ENCODE measurements at regions not wholly inside any gene's neighbourhood (a gene's known extent, or its start where the extent isn't known, plus 50 kb on each side); places are given as distances from the start of the nearest gene placed in this dataset.

DNA sequence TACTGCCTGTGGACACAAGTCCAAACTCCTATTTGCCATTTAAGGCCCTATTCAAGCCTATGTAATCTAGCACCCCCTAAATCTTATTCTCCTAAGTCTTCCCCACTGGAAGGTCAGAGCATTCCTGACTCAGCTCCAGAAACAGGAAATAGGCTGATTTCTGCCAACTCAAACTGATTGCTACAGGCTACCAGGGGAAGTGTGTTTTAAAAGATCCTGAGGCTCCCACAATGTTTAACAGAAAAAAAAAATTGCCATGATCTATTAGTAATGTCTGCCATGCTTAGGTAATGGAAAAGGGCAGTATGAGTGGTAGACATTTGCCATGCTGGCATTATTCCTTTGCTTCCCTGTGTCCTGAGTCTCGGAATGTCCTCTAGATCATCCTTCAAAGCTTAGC, 65.8 kb upstream of the BRINP1 start:
- in situ Hi-C loops (cut with HindIII; ENCODE audit: low sequenced_read_pairs), result no loop called here

- in situ Hi-C loops (cut with HindIII; ENCODE audit: low sequenced_read_pairs), result no loop called here
Measured at GRCh38 chr9:119432428-119432827, 63.2 kb upstream of the BRINP1 start.

DNA sequence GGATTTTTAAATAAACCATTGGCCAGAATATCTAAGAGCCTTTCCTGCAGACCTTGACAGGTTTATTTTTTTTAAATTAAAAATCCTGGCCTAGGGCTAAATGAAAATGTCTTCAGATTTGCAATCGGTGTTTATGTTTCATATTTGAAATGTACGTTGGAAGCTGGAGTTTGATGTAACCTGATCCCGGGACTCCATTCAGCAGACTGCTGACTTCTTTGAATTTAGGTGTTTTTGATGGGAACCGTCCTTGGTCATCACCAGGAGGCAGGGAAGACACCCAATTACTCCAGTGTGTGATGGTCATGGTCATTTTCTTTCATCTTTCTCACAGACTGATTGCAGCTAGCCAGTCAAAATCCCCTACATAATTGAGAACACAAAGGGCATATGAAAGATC, 60.1 kb upstream of the BRINP1 start:
- in situ Hi-C loops (cut with HindIII; ENCODE audit: low sequenced_read_pairs), result no loop called here

DNA sequence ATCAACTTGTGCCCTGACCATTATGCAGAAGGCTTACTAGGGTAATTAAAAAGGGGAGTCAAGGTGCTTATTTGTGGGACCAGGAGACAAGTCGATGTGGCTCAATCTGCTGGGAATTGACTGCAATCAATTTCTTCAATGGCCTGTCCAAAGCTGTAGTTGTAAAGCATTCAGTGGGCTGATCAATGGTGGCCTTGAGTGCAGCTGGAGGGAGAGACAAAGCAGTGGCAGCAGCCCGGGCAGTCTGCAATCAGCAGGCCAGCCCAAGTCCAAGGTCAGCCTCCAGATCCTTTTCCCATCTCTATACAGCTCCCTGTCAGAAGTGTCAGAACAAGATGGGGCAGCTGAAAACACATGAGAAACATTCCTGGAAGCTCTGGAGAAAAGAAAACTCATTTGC, 51.0 kb upstream of the BRINP1 start:
- in situ Hi-C loops (cut with HindIII; ENCODE audit: low sequenced_read_pairs), result no loop called here

Data from DLD1 (cell line).